ENCODE measurements at regions not wholly inside any gene's neighbourhood (a gene's known extent, or its start where the extent isn't known, plus 50 kb on each side); places are given as distances from the start of the nearest gene placed in this dataset. TPM values are rescaled to one million over a fixed set of nuclear protein-coding genes. Genes with fewer than 3 reads are reported as not detected.

DNA sequence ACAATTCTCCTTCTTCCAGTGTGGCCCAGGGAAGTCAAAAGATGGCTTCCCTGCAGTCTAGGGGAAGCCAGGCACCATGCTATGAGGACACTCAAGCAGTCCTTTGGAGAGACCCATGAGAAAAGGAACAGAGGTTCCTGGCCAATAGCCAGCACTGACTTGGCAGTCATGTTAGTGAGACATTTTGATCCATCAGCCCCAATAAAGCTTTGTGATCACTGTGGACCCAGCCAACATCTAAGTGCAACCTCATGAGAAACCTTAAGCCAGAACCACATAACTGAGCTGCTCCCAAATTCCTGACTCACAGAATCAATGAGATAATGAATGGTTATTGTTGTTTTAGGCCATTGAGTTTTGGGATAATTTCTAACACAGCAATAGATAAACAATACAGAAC lies 51.0 kb upstream of the NAP1L1 start:
- Histone ChIP-seq H3K27me3 (no peaks in the 10 kb centered on the region), H3K36me3 (no peaks in the 10 kb centered on the region), H3K9me3 (no peaks in the 10 kb centered on the region), H3K27ac (no peak overlapping the region), H3K4me3 (no peak overlapping the region), H3K4me1 (no peaks in the 10 kb centered on the region)
- no peak for DNase-seq
- intact Hi-C loops (cut with DNase I; ENCODE audit: low total_unique reads): no loop called here
- no peak for TF ChIP-seq POLR2A (IDR thresholded peaks at IDR 0.05)

Small RNA genes in the stretch of these regions (small RNA-seq; reads per million reads assigned to genes)
- gene RNU6-1271P: not detected

Measured in uterus (tissue), 3 donors.